ENCODE measurements at regions not wholly inside any gene's neighbourhood (a gene's known extent, or its start where the extent isn't known, plus 50 kb on each side); places are given as distances from the start of the nearest gene placed in this dataset.
"Not testable (repeated sequence)": the region's sequence is repeated elsewhere in the genome, so short reads cannot be mapped to it uniquely, and the experiment has no call there.

- no peaks in the 10 kb centered on the region for H3K27me3 ChIP-seq (ENCODE audit: control insufficient read depth, insufficient read depth, low read length)
- no peak overlapping the region for H3K9ac ChIP-seq (ENCODE audit: low read length)
- no peaks in the 10 kb centered on the region for H3K36me3 ChIP-seq (ENCODE audit: control insufficient read depth, insufficient read depth, low read length)
- no peak overlapping the region for H3K27ac ChIP-seq (ENCODE audit: low read depth, low read length)
- H3K4me3 ChIP-seq (ENCODE audit: low read length): no peak overlapping the region
- no peaks in the 10 kb centered on the region for H3K4me1 ChIP-seq (ENCODE audit: control insufficient read depth, insufficient read depth, low read length)
Measured at GRCh38 chr1:193462629-193463320, 276.4 kb upstream of the B3GALT2 start.

GRCh38 chr1:193458628-193459027 lies 272.2 kb upstream of the B3GALT2 start:
- no peak overlapping the region for H3K9ac ChIP-seq (ENCODE audit: low read length)
- H3K4me3 ChIP-seq (ENCODE audit: low read length): no peak overlapping the region
- no peaks in the 10 kb centered on the region for H3K36me3 ChIP-seq (ENCODE audit: control insufficient read depth, insufficient read depth, low read length)
- H3K27ac ChIP-seq (ENCODE audit: low read depth, low read length): no peak overlapping the region
- no peaks in the 10 kb centered on the region for H3K4me1 ChIP-seq (ENCODE audit: control insufficient read depth, insufficient read depth, low read length)
- H3K27me3 ChIP-seq (ENCODE audit: control insufficient read depth, insufficient read depth, low read length): no peaks in the 10 kb centered on the region

DNA sequence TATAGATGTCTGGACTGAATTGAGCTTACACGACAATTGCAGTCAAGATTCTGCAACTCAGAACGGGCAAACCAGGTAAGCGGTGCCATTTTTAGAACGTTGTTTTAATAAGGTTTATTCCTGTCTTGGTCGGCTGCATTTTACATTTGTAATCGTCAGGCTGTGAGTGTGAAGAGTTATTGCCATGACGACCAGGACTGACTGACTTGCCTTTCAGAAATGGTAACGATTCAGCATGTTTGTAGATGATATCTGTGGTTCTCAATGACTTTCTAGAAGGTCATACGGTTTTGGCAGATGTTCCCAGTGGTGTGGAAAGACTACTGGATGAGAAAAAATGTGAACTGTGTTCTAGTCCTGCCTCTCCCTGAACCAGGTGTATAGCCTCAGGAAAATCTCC lies 271.3 kb upstream of the B3GALT2 start:
- Histone ChIP-seq H3K9ac (ENCODE audit: low read length) (no peak overlapping the region), H3K4me1 (ENCODE audit: control insufficient read depth, insufficient read depth, low read length) (no peaks in the 10 kb centered on the region), H3K27me3 (ENCODE audit: control insufficient read depth, insufficient read depth, low read length) (no peaks in the 10 kb centered on the region), H3K4me3 (ENCODE audit: low read length) (no peak overlapping the region), H3K36me3 (ENCODE audit: control insufficient read depth, insufficient read depth, low read length) (no peaks in the 10 kb centered on the region), H3K27ac (ENCODE audit: low read depth, low read length) (no peak overlapping the region)

DNA sequence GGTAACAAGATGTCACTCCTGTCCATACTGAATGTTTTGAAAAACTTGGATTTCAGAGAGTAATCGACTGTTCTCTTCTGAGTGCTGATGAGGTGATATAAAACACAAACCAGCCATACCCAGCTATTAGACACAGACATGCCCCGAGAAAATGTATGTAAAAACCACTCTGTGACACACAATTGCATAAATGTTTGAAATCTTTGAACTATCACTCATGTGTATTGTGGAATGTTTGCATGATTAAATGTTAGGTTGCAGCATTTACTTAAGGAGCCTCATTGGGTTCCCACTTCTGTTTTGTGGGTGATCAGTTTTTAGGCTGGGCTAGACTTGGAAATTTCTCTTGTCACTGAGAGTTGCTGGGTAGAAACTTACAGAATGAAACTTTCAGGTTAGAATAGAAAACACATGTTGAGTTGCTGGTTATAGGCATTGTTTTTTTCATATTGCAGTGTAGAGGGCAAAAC lies 270.4 kb upstream of the B3GALT2 start:
- no peaks in the 10 kb centered on the region for H3K36me3 ChIP-seq (ENCODE audit: control insufficient read depth, insufficient read depth, low read length)
- no peak overlapping the region for H3K4me3 ChIP-seq (ENCODE audit: low read length)
- H3K27ac ChIP-seq (ENCODE audit: low read depth, low read length): no peak overlapping the region

DNA sequence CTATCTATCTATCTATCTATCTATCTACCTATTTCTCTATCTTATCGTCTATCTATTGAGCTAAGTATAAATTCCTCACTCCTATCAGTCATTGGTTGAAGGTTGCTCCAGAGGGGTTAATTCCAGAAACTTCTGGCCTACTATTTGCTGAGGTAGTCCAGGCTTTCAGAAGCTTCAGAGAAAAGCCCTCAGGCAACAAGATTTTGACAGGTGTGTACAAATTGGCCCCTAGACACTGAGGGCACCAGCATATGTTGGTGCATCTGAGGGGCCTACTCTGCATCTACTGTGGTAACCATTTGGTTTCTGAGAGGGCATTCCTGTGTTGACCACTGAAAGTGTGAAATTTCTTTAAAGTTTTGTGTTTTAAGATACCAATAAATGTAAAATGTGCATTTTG lies 265.2 kb upstream of the B3GALT2 start:
- H3K27ac ChIP-seq (ENCODE audit: low read depth, low read length): no peak overlapping the region
- no peak overlapping the region for H3K4me3 ChIP-seq (ENCODE audit: low read length)
- H3K27me3 ChIP-seq (ENCODE audit: control insufficient read depth, insufficient read depth, low read length): no peaks in the 10 kb centered on the region
- no peak overlapping the region for H3K9ac ChIP-seq (ENCODE audit: low read length)
- no peaks in the 10 kb centered on the region for H3K4me1 ChIP-seq (ENCODE audit: control insufficient read depth, insufficient read depth, low read length)
- no peaks in the 10 kb centered on the region for H3K36me3 ChIP-seq (ENCODE audit: control insufficient read depth, insufficient read depth, low read length)

More for the DNA sequence above, 270.4 kb upstream of the B3GALT2 start:
- Histone ChIP-seq H3K4me1 (ENCODE audit: control insufficient read depth, insufficient read depth, low read length) (no peaks in the 10 kb centered on the region), H3K9ac (ENCODE audit: low read length) (no peak overlapping the region), H3K27me3 (ENCODE audit: control insufficient read depth, insufficient read depth, low read length) (no peaks in the 10 kb centered on the region)

DNA sequence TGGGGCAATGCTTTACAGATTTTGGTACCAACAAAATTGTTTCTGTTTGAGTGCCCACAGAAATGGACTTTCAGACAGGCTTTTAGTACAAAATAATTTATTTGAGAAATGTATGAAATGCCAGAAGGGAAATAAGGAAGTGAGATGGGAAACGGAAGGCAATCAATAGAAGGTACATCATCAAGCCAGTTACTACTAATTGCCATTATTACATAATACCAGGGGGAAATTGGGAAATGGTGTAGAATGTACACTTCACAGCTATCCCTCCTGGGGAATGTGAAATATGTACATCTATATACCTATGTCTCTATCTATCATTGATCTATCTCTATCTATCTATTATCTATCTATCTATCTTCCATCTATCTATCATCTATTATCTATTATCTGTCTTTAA lies 264.6 kb upstream of the B3GALT2 start:
- no peak overlapping the region for H3K27ac ChIP-seq (ENCODE audit: low read depth, low read length)
- H3K27me3 ChIP-seq (ENCODE audit: control insufficient read depth, insufficient read depth, low read length): no peaks in the 10 kb centered on the region
- H3K9ac ChIP-seq (ENCODE audit: low read length): no peak overlapping the region
- H3K36me3 ChIP-seq (ENCODE audit: control insufficient read depth, insufficient read depth, low read length): no peaks in the 10 kb centered on the region
- H3K4me1 ChIP-seq (ENCODE audit: control insufficient read depth, insufficient read depth, low read length): no peaks in the 10 kb centered on the region
- no peak overlapping the region for H3K4me3 ChIP-seq (ENCODE audit: low read length)

GRCh38 chr1:193448682-193449461 lies 262.5 kb upstream of the B3GALT2 start:
- Histone ChIP-seq H3K27ac (ENCODE audit: low read depth, low read length) (no peak overlapping the region), H3K4me3 (ENCODE audit: low read length) (no peak overlapping the region), H3K4me1 (ENCODE audit: control insufficient read depth, insufficient read depth, low read length) (no peaks in the 10 kb centered on the region)

GRCh38 chr1:193443886-193444285 lies 257.5 kb upstream of the B3GALT2 start:
- Histone ChIP-seq H3K27ac (ENCODE audit: low read depth, low read length) (no peak overlapping the region), H3K9ac (ENCODE audit: low read length) (no peak overlapping the region), H3K36me3 (ENCODE audit: control insufficient read depth, insufficient read depth, low read length) (no peaks in the 10 kb centered on the region)

More at GRCh38 chr1:193448682-193449461, 262.5 kb upstream of the B3GALT2 start:
- H3K27me3 ChIP-seq (ENCODE audit: control insufficient read depth, insufficient read depth, low read length): no peaks in the 10 kb centered on the region
- no peak overlapping the region for H3K9ac ChIP-seq (ENCODE audit: low read length)
- H3K36me3 ChIP-seq (ENCODE audit: control insufficient read depth, insufficient read depth, low read length): no peaks in the 10 kb centered on the region

DNA sequence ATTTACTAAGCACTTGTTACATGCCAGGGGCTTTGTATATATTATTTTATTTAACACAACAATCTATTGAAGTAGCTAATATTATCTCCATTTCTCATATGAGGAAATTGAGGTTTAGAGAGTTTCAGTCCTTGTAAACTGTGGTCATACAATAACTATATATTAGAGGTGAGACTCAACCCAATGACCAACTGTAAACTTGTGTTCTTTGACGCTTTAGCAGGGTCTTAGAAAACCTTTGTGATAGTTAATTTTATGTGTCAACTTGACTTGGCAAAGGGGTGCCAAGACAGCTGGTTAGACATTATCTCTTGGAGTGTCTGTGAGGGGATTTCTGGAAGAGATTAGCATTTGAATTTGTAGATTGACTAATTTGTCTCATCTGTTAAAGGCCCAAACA lies 252.4 kb upstream of the B3GALT2 start:
- H3K27me3 ChIP-seq (ENCODE audit: control insufficient read depth, insufficient read depth, low read length): no peaks in the 10 kb centered on the region
- H3K36me3 ChIP-seq (ENCODE audit: control insufficient read depth, insufficient read depth, low read length): no peaks in the 10 kb centered on the region
- no peak overlapping the region for H3K27ac ChIP-seq (ENCODE audit: low read depth, low read length)
- no peaks in the 10 kb centered on the region for H3K4me1 ChIP-seq (ENCODE audit: control insufficient read depth, insufficient read depth, low read length)
- no peak overlapping the region for H3K9ac ChIP-seq (ENCODE audit: low read length)
- H3K4me3 ChIP-seq (ENCODE audit: low read length): no peak overlapping the region

More at GRCh38 chr1:193443886-193444285, 257.5 kb upstream of the B3GALT2 start:
- no peak overlapping the region for H3K4me3 ChIP-seq (ENCODE audit: low read length)
- H3K4me1 ChIP-seq (ENCODE audit: control insufficient read depth, insufficient read depth, low read length): no peaks in the 10 kb centered on the region
- H3K27me3 ChIP-seq (ENCODE audit: control insufficient read depth, insufficient read depth, low read length): no peaks in the 10 kb centered on the region

DNA sequence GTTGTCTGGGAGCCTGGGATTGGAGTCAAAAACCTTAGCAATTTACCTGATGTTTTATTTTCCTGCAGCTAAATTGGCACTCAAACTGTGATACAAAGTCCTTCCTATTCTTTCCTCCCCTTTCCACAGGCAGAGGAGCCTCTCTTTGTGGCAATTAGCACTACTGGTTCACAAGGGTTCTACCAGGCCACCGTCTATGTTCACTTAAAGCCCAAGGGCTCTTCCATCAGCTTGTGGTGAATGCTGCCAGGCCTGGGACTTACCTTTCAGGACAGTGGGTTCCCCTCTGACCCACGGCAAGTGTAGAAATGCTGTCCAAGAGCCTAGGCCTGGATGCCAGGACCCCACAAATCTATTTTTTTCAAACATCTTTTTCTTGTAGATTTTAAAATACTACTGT lies 251.9 kb upstream of the B3GALT2 start:
- no peak overlapping the region for H3K27ac ChIP-seq (ENCODE audit: low read depth, low read length)
- H3K4me1 ChIP-seq (ENCODE audit: control insufficient read depth, insufficient read depth, low read length): no peaks in the 10 kb centered on the region
- no peaks in the 10 kb centered on the region for H3K36me3 ChIP-seq (ENCODE audit: control insufficient read depth, insufficient read depth, low read length)
- no peak overlapping the region for H3K4me3 ChIP-seq (ENCODE audit: low read length)
- no peak overlapping the region for H3K9ac ChIP-seq (ENCODE audit: low read length)
- H3K27me3 ChIP-seq (ENCODE audit: control insufficient read depth, insufficient read depth, low read length): no peaks in the 10 kb centered on the region

DNA sequence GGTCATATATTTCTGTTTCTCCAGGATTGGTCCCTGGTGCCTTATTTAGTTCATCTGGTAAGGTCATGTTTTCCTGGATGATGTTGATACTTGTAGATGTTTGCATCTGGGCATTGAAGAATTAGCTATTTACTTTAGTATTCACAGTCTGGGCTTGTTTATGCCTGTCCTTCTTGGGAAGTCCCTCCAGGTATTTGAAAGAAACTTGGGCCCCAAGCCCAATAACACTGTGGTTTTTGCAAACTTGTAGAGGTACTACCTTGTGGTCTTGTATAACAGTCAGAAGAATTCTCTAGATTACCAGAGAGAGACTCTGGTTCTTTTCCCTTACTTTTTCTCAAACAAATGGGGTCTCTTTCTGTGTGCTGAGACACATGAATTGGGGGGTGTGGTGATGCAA lies 251.4 kb upstream of the B3GALT2 start:
- Histone ChIP-seq H3K27me3 (ENCODE audit: control insufficient read depth, insufficient read depth, low read length) (no peaks in the 10 kb centered on the region), H3K27ac (ENCODE audit: low read depth, low read length) (no peak overlapping the region), H3K4me3 (ENCODE audit: low read length) (no peak overlapping the region), H3K36me3 (ENCODE audit: control insufficient read depth, insufficient read depth, low read length) (no peaks in the 10 kb centered on the region), H3K4me1 (ENCODE audit: control insufficient read depth, insufficient read depth, low read length) (no peaks in the 10 kb centered on the region), H3K9ac (ENCODE audit: low read length) (no peak overlapping the region)

DNA sequence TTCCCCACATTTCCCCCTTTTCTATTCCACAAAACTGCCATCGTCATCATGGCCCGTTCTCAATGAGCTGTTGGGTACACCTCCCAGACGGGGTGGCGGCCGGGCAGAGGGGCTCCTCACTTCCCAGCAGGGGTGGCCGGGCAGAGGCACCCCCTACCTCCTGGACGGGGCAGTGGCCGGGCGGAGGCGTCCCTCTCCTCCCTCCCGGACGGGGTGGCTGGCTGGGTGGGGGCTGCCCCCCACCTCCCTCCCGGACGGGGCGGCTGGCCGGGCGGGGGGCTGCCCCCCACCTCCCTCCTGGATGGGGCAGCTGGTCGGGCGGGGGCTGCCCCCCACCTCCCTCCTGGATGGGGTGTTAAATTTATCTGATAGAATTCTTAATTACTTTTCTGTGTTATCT lies 250.9 kb upstream of the B3GALT2 start:
- not testable (repeated sequence) for H3K36me3 ChIP-seq (ENCODE audit: control insufficient read depth, insufficient read depth, low read length); H3K4me3 ChIP-seq (ENCODE audit: low read length); H3K27me3 ChIP-seq (ENCODE audit: control insufficient read depth, insufficient read depth, low read length); H3K4me1 ChIP-seq (ENCODE audit: control insufficient read depth, insufficient read depth, low read length); H3K27ac ChIP-seq (ENCODE audit: low read depth, low read length); H3K9ac ChIP-seq (ENCODE audit: low read length)

- H3K4me3 ChIP-seq (ENCODE audit: low read length): no peak overlapping the region
Measured at GRCh38 chr1:193435781-193436180, 249.4 kb upstream of the B3GALT2 start.

More at GRCh38 chr1:193435781-193436180, 249.4 kb upstream of the B3GALT2 start:
- Histone ChIP-seq H3K4me1 (ENCODE audit: control insufficient read depth, insufficient read depth, low read length) (no peaks in the 10 kb centered on the region), H3K27ac (ENCODE audit: low read depth, low read length) (no peak overlapping the region), H3K36me3 (ENCODE audit: control insufficient read depth, insufficient read depth, low read length) (no peaks in the 10 kb centered on the region), H3K27me3 (ENCODE audit: control insufficient read depth, insufficient read depth, low read length) (no peaks in the 10 kb centered on the region), H3K9ac (ENCODE audit: low read length) (no peak overlapping the region)
